Thymus (tissue), 11 donors: ENCODE measurements at regions not wholly inside any gene's neighbourhood (a gene's known extent, or its start where the extent isn't known, plus 50 kb on each side); places are given as distances from the start of the nearest gene placed in this dataset.

Source experiments
- DNase-seq, 9 donors: peaks; one replicate each; pipeline ENCODE4 v3.0.0-alpha.2; 2013; ENCODE audit warnings: low spot score in 9 of 9, low read depth in 6 of 9, missing footprints in 1 of 9
- H3K27ac ChIP-seq, 2 donors: one replicate each; pipeline ENCODE4 v1.5.1; 2013; ENCODE audit warnings: control low read depth in 1 of 2, low read depth in 1 of 2, low read length in 1 of 2, mild to moderate bottlenecking in 1 of 2, moderate library complexity in 1 of 2
- H3K27me3 ChIP-seq, 2 donors: one replicate each; pipeline ENCODE4 v1.5.1; 2013; ENCODE audit warnings: low read length in 1 of 2; ENCODE audit not compliant: control insufficient read depth in 2 of 2, insufficient read depth in 1 of 2
- H3K36me3 ChIP-seq, 2 donors: one replicate each; pipeline ENCODE4 v1.5.1; 2013; ENCODE audit warnings: low read length in 1 of 2, mild to moderate bottlenecking in 1 of 2, moderate library complexity in 1 of 2; ENCODE audit not compliant: control insufficient read depth in 2 of 2, insufficient read depth in 2 of 2
- H3K4me1 ChIP-seq, 2 donors: one replicate each; pipeline ENCODE4 v1.5.1; 2013; ENCODE audit warnings: low read length in 2 of 2; ENCODE audit not compliant: control insufficient read depth in 2 of 2, insufficient read depth in 2 of 2
- H3K4me3 ChIP-seq, 2 donors: one replicate each; pipeline ENCODE4 v1.5.1; 2013; ENCODE audit warnings: low read length in 2 of 2, control low read depth in 1 of 2, mild to moderate bottlenecking in 1 of 2
- H3K9me3 ChIP-seq, 2 donors: one replicate each; pipeline ENCODE4 v1.5.1; 2013; ENCODE audit warnings: low read length in 1 of 2, mild to moderate bottlenecking in 1 of 2; ENCODE audit not compliant: control insufficient read depth in 2 of 2, insufficient read depth in 1 of 2
- WGBS: extraction: QIAGEN DNeasy Blood & Tissue Kit; methylation state at CpG from one replicate; pipeline ENCODE4 v1.1.7; 2013; 5-methylcytosine and 5-hydroxymethylcytosine counted together
- donor health status: healthy.

GRCh38 chr7:18363751-18364380, 131.7 kb upstream of the HDAC9 start:
- DNase-seq, result no peak
- no peak overlapping the region for H3K4me3 ChIP-seq
- 99% methylated on average over 4 of the region's 4 CpGs for WGBS
- H3K4me1 ChIP-seq, result no peaks in the 10 kb centered on the region
- H3K27ac ChIP-seq, result no peak overlapping the region
- no peaks in the 10 kb centered on the region for H3K27me3 ChIP-seq
- H3K9me3 ChIP-seq, result no peaks in the 10 kb centered on the region
- H3K36me3 ChIP-seq, result no peaks in the 10 kb centered on the region

- H3K27me3 ChIP-seq, result no peaks in the 10 kb centered on the region
- H3K4me3 ChIP-seq, result no peak overlapping the region
- no peaks in the 10 kb centered on the region for H3K9me3 ChIP-seq
- DNase-seq, result no peak
- H3K27ac ChIP-seq, result no peak overlapping the region
- no peaks in the 10 kb centered on the region for H3K36me3 ChIP-seq
- no peaks in the 10 kb centered on the region for H3K4me1 ChIP-seq
- whole genome bisulfite sequencing, result 93% methylated on average over 2 of the region's 2 CpGs
Observed at GRCh38 chr7:18364396-18364795, 131.2 kb upstream of the HDAC9 start.

GRCh38 chr7:18366394-18366793, 129.2 kb upstream of the HDAC9 start:
- no peaks in the 10 kb centered on the region for H3K36me3 ChIP-seq
- no peak overlapping the region for H3K27ac ChIP-seq
- H3K9me3 ChIP-seq, result no peaks in the 10 kb centered on the region
- H3K27me3 ChIP-seq, result no peaks in the 10 kb centered on the region
- H3K4me1 ChIP-seq, result no peaks in the 10 kb centered on the region
- no peak overlapping the region for H3K4me3 ChIP-seq
- DNase-seq, result no peak
- WGBS, result 91% methylated on average over 1 of the region's 1 CpG

GRCh38 chr7:18369011-18369410, 126.5 kb upstream of the HDAC9 start:
- no peaks in the 10 kb centered on the region for H3K4me1 ChIP-seq
- H3K9me3 ChIP-seq, result no peaks in the 10 kb centered on the region
- no peaks in the 10 kb centered on the region for H3K36me3 ChIP-seq
- no peak for DNase-seq
- no peaks in the 10 kb centered on the region for H3K27me3 ChIP-seq
- WGBS, result 97% methylated on average over 1 of the region's 1 CpG
- no peak overlapping the region for H3K27ac ChIP-seq
- no peak overlapping the region for H3K4me3 ChIP-seq

- DNase-seq, result no peak
- WGBS, result 95% methylated on average over 5 of the region's 5 CpGs
- Histone ChIP-seq H3K4me1 (no peaks in the 10 kb centered on the region), H3K4me3 (no peak overlapping the region), H3K9me3 (no peaks in the 10 kb centered on the region), H3K27me3 (no peaks in the 10 kb centered on the region), H3K36me3 (no peaks in the 10 kb centered on the region), H3K27ac (no peak overlapping the region)
Observed at GRCh38 chr7:18370633-18371032, 124.9 kb upstream of the HDAC9 start.

- DNase-seq, result no peak
- Histone ChIP-seq H3K27me3 (no peaks in the 10 kb centered on the region), H3K9me3 (no peaks in the 10 kb centered on the region), H3K4me1 (no peaks in the 10 kb centered on the region), H3K27ac (no peak overlapping the region), H3K36me3 (no peaks in the 10 kb centered on the region), H3K4me3 (no peak overlapping the region)
- 96% methylated on average over 2 of the region's 2 CpGs for WGBS
Observed at GRCh38 chr7:18378989-18379605, 116.5 kb upstream of the HDAC9 start.

- no peak overlapping the region for H3K27ac ChIP-seq
- DNase-seq, result no peak
- no peaks in the 10 kb centered on the region for H3K27me3 ChIP-seq
- H3K36me3 ChIP-seq, result no peaks in the 10 kb centered on the region
- no peaks in the 10 kb centered on the region for H3K9me3 ChIP-seq
- H3K4me3 ChIP-seq, result no peak overlapping the region
- H3K4me1 ChIP-seq, result no peaks in the 10 kb centered on the region
- 96% methylated on average over 1 of the region's 1 CpG for WGBS
Observed at GRCh38 chr7:18384491-18385143, 110.9 kb upstream of the HDAC9 start.

- Histone ChIP-seq H3K9me3 (no peaks in the 10 kb centered on the region), H3K27ac (no peak overlapping the region), H3K4me1 (no peaks in the 10 kb centered on the region), H3K36me3 (no peaks in the 10 kb centered on the region), H3K4me3 (no peak overlapping the region), H3K27me3 (no peaks in the 10 kb centered on the region)
- WGBS, result 97% methylated on average over 4 of the region's 4 CpGs
- DNase-seq, result no peak
Observed at GRCh38 chr7:18386607-18387006, 108.9 kb upstream of the HDAC9 start.

- H3K27me3 ChIP-seq, result no peaks in the 10 kb centered on the region
- no peak overlapping the region for H3K4me3 ChIP-seq
- WGBS, result 67% methylated on average over 2 of the region's 2 CpGs
- no peak overlapping the region for H3K27ac ChIP-seq
- no peaks in the 10 kb centered on the region for H3K36me3 ChIP-seq
- H3K9me3 ChIP-seq, result no peaks in the 10 kb centered on the region
- no peaks in the 10 kb centered on the region for H3K4me1 ChIP-seq
- DNase-seq, result no peak
Observed at GRCh38 chr7:18387191-18387735, 108.3 kb upstream of the HDAC9 start.
